Liver (tissue), 8 donors: ENCODE measurements at regions not wholly inside any gene's neighbourhood (a gene's known extent, or its start where the extent isn't known, plus 50 kb on each side); places are given as distances from the start of the nearest gene placed in this dataset.

Experiments used
- DNase-seq: peaks from one replicate; pipeline ENCODE4 v3.0.0-alpha.2; 2017; ENCODE audit warnings: low spot score
- H3K27ac ChIP-seq, 2 donors: one replicate each; pipeline ENCODE4 v1.7.0; 2013; ENCODE audit warnings: inconsistent platforms in 2 of 2, low read length in 2 of 2, control low read depth in 1 of 2, low read depth in 1 of 2, mild to moderate bottlenecking in 1 of 2
- H3K27me3 ChIP-seq, 4 donors: one replicate each; pipeline versions ENCODE4 v1.6.1 to v1.7.0; 2013; ENCODE audit warnings: low read length in 3 of 4, inconsistent platforms in 1 of 4, mild to moderate bottlenecking in 1 of 4, moderate library complexity in 1 of 4; ENCODE audit not compliant: control insufficient read depth in 4 of 4, insufficient read depth in 4 of 4
- H3K36me3 ChIP-seq, 4 donors: one replicate each; pipeline versions ENCODE4 v1.6.1 to v1.7.0; 2013; ENCODE audit warnings: low read length in 3 of 4, mild to moderate bottlenecking in 3 of 4, low read depth in 1 of 4, moderate library complexity in 1 of 4; ENCODE audit not compliant: control insufficient read depth in 4 of 4, insufficient read depth in 3 of 4
- H3K4me1 ChIP-seq, 4 donors: one replicate each; pipeline versions ENCODE4 v1.6.1 to v1.7.0; 2013; ENCODE audit warnings: low read length in 3 of 4, mild to moderate bottlenecking in 3 of 4, moderate library complexity in 1 of 4; ENCODE audit not compliant: control insufficient read depth in 4 of 4, insufficient read depth in 4 of 4
- H3K4me3 ChIP-seq, 3 donors: one replicate each; pipeline versions ENCODE4 v1.6.1 to v1.7.0; 2013; ENCODE audit warnings: low read length in 3 of 3, control low read depth in 1 of 3, low read depth in 1 of 3, mild to moderate bottlenecking in 1 of 3
- H3K9ac ChIP-seq, 2 donors: one replicate each; pipeline ENCODE4 v1.7.0; 2013; ENCODE audit warnings: low read length in 2 of 2, mild to moderate bottlenecking in 2 of 2, moderate library complexity in 2 of 2, control low read depth in 1 of 2, low read depth in 1 of 2
- H3K9me3 ChIP-seq, 4 donors: one replicate each; pipeline versions ENCODE4 v1.6.1 to v1.7.0; 2013; ENCODE audit warnings: low read length in 3 of 4; ENCODE audit not compliant: control insufficient read depth in 4 of 4
- CTCF ChIP-seq: fragments of 150-350 bp; IDR thresholded peaks from 2 replicates; pipeline ENCODE4 v1.5.1; 2017; ENCODE audit warnings: improper control_type of control experiment, low read depth, low read length; ENCODE audit not compliant: missing input control
- EGR1 ChIP-seq, 2 donors: IDR thresholded peaks; 2 replicates each; pipeline ENCODE4 v1.6.1; 2016 to 2018; ENCODE audit warnings: antibody characterized with exemption in 2 of 2, low read depth in 2 of 2
- FOXA1 ChIP-seq: IDR thresholded peaks from 2 replicates; pipeline ENCODE4 v1.6.1; 2016; ENCODE audit warnings: antibody characterized with exemption
- FOXA2 ChIP-seq: IDR thresholded peaks from 2 replicates; pipeline ENCODE4 v1.6.1; 2016; ENCODE audit warnings: antibody characterized with exemption
- GABPA ChIP-seq, 2 donors: IDR thresholded peaks in 1 of 2; conservative IDR thresholded peaks in 1 of 2; 2 replicates each; pipeline ENCODE4 v1.6.1; 2016; ENCODE audit warnings: antibody characterized with exemption in 2 of 2, mild to moderate bottlenecking in 1 of 2, moderate library complexity in 1 of 2
- HNF4A ChIP-seq, 2 donors: conservative IDR thresholded peaks; 2 replicates each; pipeline ENCODE4 v1.6.1; 2016; ENCODE audit warnings: antibody characterized with exemption in 2 of 2, mild to moderate bottlenecking in 2 of 2
- HNF4G ChIP-seq: IDR thresholded peaks from 2 replicates; pipeline ENCODE4 v1.6.1; 2016; ENCODE audit warnings: antibody characterized with exemption
- JUND ChIP-seq, 2 donors: IDR thresholded peaks; 2 replicates each; pipeline ENCODE4 v1.6.1; 2016; ENCODE audit warnings: antibody characterized with exemption in 2 of 2
- NR2F2 ChIP-seq: IDR thresholded peaks from 2 replicates; pipeline ENCODE4 v1.6.1; 2016; ENCODE audit warnings: antibody characterized with exemption
- RAD21 ChIP-seq, 2 donors: IDR thresholded peaks; 2 replicates each; pipeline ENCODE4 v1.6.1; 2016; ENCODE audit warnings: antibody characterized with exemption in 2 of 2, mild to moderate bottlenecking in 2 of 2
- RXRA ChIP-seq, 2 donors: IDR thresholded peaks; 2 replicates each; pipeline ENCODE4 v1.6.1; 2017 to 2018; ENCODE audit warnings: antibody characterized with exemption in 2 of 2, mild to moderate bottlenecking in 1 of 2
- SP1 ChIP-seq: IDR thresholded peaks from 2 replicates; pipeline ENCODE4 v1.6.1; 2018; ENCODE audit warnings: antibody characterized with exemption, mild to moderate bottlenecking
- TAF1 ChIP-seq: conservative IDR thresholded peaks from 2 replicates; pipeline ENCODE4 v1.6.1; 2016; ENCODE audit warnings: antibody characterized with exemption, mild to moderate bottlenecking
- YY1 ChIP-seq: IDR thresholded peaks from 2 replicates; pipeline ENCODE4 v1.6.1; 2016; ENCODE audit warnings: antibody characterized with exemption, mild to moderate bottlenecking
- WGBS: extraction: QIAGEN DNeasy Blood & Tissue Kit; methylation state at CpG from one replicate; pipeline ENCODE4 v1.1.7; 2013; 5-methylcytosine and 5-hydroxymethylcytosine counted together
- TF ChIP-seq, protein P1 (sequence below): IDR thresholded peaks from 2 replicates; pipeline ENCODE4 v1.6.1; 2016; ENCODE audit warnings: antibody characterized with exemption
- TF ChIP-seq, protein P2 (sequence below): IDR thresholded peaks from 2 replicates; pipeline ENCODE4 v1.6.1; 2016; ENCODE audit warnings: antibody characterized with exemption, mild to moderate bottlenecking
- TF ChIP-seq, protein P3 (sequence below): IDR thresholded peaks from 2 replicates; pipeline ENCODE4 v1.6.1; 2016; ENCODE audit warnings: antibody characterized with exemption
- TF ChIP-seq, protein P4 (sequence below): IDR thresholded peaks from 2 replicates; pipeline ENCODE4 v1.6.1; 2016; ENCODE audit warnings: antibody characterized with exemption
- donor health status: healthy.
- donor health status: healthy.
- donor health status: healthy.
- donor health status: healthy.
- donor health status: healthy.

GRCh38 chr6:140644017-140644416, 1269.6 kb upstream of the CITED2 start:
- H3K36me3 ChIP-seq: no peaks in the 10 kb centered on the region
- DNase-seq: no peak
- no peak overlapping the region for H3K4me3 ChIP-seq
- peaks cover 0 to 5% (median 1%) of the 10 kb centered on the region in 4 donors for H3K9me3 ChIP-seq
- TF ChIP-seq, protein P1, sequence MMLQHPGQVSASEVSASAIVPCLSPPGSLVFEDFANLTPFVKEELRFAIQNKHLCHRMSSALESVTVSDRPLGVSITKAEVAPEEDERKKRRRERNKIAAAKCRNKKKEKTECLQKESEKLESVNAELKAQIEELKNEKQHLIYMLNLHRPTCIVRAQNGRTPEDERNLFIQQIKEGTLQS: no peak
- TF ChIP-seq, protein P2, sequence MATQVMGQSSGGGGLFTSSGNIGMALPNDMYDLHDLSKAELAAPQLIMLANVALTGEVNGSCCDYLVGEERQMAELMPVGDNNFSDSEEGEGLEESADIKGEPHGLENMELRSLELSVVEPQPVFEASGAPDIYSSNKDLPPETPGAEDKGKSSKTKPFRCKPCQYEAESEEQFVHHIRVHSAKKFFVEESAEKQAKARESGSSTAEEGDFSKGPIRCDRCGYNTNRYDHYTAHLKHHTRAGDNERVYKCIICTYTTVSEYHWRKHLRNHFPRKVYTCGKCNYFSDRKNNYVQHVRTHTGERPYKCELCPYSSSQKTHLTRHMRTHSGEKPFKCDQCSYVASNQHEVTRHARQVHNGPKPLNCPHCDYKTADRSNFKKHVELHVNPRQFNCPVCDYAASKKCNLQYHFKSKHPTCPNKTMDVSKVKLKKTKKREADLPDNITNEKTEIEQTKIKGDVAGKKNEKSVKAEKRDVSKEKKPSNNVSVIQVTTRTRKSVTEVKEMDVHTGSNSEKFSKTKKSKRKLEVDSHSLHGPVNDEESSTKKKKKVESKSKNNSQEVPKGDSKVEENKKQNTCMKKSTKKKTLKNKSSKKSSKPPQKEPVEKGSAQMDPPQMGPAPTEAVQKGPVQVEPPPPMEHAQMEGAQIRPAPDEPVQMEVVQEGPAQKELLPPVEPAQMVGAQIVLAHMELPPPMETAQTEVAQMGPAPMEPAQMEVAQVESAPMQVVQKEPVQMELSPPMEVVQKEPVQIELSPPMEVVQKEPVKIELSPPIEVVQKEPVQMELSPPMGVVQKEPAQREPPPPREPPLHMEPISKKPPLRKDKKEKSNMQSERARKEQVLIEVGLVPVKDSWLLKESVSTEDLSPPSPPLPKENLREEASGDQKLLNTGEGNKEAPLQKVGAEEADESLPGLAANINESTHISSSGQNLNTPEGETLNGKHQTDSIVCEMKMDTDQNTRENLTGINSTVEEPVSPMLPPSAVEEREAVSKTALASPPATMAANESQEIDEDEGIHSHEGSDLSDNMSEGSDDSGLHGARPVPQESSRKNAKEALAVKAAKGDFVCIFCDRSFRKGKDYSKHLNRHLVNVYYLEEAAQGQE: no peak
- TF ChIP-seq, protein P3, sequence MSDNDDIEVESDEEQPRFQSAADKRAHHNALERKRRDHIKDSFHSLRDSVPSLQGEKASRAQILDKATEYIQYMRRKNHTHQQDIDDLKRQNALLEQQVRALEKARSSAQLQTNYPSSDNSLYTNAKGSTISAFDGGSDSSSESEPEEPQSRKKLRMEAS: no peak
- TF ChIP-seq RAD21 (IDR thresholded peaks at IDR 0.05) (no peak), YY1 (no peak), JUND (IDR thresholded peaks at IDR 0.05) (no peak), CTCF (no peak), GABPA (IDR thresholded peaks at IDR 0.05 in 1 of 2, conservative IDR thresholded peaks at IDR 0.05 in 1 of 2) (no peak), RXRA (IDR thresholded peaks at IDR 0.05) (no peak), HNF4A (conservative IDR thresholded peaks at IDR 0.05) (no peak), HNF4G (no peak), TAF1 (no peak), FOXA2 (no peak), FOXA1 (no peak), EGR1 (IDR thresholded peaks at IDR 0.05; ENCODE audit: low read depth in 2 of 2) (no peak), NR2F2 (no peak), SP1 (no peak)
- TF ChIP-seq, protein P4, sequence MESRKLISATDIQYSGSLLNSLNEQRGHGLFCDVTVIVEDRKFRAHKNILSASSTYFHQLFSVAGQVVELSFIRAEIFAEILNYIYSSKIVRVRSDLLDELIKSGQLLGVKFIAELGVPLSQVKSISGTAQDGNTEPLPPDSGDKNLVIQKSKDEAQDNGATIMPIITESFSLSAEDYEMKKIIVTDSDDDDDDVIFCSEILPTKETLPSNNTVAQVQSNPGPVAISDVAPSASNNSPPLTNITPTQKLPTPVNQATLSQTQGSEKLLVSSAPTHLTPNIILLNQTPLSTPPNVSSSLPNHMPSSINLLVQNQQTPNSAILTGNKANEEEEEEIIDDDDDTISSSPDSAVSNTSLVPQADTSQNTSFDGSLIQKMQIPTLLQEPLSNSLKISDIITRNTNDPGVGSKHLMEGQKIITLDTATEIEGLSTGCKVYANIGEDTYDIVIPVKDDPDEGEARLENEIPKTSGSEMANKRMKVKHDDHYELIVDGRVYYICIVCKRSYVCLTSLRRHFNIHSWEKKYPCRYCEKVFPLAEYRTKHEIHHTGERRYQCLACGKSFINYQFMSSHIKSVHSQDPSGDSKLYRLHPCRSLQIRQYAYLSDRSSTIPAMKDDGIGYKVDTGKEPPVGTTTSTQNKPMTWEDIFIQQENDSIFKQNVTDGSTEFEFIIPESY: no peak
- H3K9ac ChIP-seq: no peak overlapping the region
- 84% methylated on average over 2 of the region's 2 CpGs for WGBS
- no peaks in the 10 kb centered on the region for H3K27me3 ChIP-seq
- H3K27ac ChIP-seq: no peak overlapping the region
- no peaks in the 10 kb centered on the region for H3K4me1 ChIP-seq
